ENCODE measurements at regions not wholly inside any gene's neighbourhood (a gene's known extent, or its start where the extent isn't known, plus 50 kb on each side); places are given as distances from the start of the nearest gene placed in this dataset.

DNA sequence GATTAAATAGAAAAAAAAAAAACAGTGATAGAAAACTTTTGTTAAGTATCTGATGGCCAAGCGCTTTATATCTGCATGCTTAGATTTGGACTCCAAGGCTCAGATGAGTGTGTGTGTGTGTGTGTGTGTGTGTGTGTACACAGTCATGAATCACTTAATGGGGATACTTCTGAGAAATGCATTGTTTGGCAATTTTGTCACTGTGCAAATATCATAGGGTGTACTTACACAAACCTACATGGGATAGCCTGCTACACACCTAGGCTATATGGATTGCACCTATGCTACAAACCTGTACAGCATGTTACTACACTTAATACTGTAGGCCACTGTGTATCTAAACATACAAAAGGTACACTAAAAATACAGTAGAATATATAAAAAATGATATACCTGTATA, 635.6 kb upstream of the NUDT12 start:
- DNase-seq (ENCODE audit: low read depth), result no peak

- no peak for DNase-seq (ENCODE audit: low read depth)
Measured at GRCh38 chr5:104189909-104190308, 627.3 kb upstream of the NUDT12 start.

- DNase-seq (ENCODE audit: low read depth), result no peak
Measured at GRCh38 chr5:104189031-104189430, 626.4 kb upstream of the NUDT12 start.

- no peak for DNase-seq (ENCODE audit: low read depth)
Measured at GRCh38 chr5:104187656-104188055, 625.1 kb upstream of the NUDT12 start.

- DNase-seq (ENCODE audit: low read depth), result no peak
Measured at GRCh38 chr5:104186510-104186909, 623.9 kb upstream of the NUDT12 start.

DNA sequence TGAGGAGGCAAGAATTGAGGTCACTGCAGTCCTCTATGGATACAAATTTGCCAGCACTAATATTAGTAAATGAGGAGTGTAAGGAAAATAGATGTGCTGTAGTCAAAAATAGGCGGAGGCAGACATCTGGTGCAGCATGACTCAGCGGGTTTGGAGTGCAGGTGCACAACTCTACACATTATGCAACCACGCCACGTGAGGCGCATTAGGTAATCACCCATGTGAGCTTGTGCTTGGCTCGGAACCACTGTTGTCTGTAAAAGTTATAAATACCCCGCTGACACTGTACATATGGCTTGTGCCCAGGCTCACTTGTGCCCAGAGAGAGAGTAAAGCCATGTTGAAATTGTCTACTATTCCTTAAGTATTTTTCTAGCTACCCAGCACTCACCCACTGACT, 623.5 kb upstream of the NUDT12 start:
- DNase-seq (ENCODE audit: low read depth), result no peak

GRCh38 chr5:104184264-104184663, 621.7 kb upstream of the NUDT12 start:
- no peak for DNase-seq (ENCODE audit: low read depth)

- DNase-seq (ENCODE audit: low read depth), result no peak
Measured at GRCh38 chr5:104178829-104179456, 616.4 kb upstream of the NUDT12 start.

DNA sequence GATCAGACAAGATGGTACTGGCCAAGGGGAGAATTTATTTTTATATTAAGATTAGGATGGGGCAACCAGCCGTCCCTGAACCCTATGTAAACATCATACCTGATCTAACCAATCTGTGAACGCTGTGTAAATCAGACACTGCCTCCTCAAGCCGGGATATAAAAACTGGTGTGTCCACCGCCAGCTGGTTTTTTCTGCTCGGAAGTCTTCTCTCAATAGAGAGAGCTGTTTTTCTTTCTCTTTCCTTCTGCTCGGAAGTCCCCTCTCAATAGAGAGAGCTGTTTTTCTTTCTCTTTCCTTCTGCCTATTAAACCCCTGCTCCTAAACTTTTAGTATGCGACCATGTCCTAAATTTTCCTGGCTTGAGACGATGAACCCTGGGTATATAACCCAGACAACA, 615.5 kb upstream of the NUDT12 start:
- no peak for DNase-seq (ENCODE audit: low read depth)

GRCh38 chr5:104177651-104178050, 615.1 kb upstream of the NUDT12 start:
- DNase-seq (ENCODE audit: low read depth), result no peak

DNA sequence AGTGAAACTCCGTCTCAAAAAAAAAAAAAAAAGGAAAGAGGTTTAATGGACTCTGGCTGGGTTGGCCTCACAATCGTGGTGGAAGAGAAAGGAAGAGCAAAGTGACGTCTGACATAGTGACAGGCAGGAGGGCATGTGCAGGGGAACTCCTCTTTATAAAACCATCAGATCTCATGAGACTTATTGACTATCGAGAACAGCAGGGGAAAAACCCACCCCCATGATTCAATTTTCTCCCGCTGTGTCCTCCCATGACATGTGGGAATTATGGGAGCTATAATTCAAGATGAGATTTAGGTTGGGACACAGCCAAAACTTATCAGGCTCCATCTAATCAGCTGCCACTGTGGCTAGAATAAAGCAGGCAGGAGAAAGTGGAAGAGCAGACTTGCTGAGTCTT, 610.4 kb upstream of the NUDT12 start:
- DNase-seq (ENCODE audit: low read depth), result no peak

DNA sequence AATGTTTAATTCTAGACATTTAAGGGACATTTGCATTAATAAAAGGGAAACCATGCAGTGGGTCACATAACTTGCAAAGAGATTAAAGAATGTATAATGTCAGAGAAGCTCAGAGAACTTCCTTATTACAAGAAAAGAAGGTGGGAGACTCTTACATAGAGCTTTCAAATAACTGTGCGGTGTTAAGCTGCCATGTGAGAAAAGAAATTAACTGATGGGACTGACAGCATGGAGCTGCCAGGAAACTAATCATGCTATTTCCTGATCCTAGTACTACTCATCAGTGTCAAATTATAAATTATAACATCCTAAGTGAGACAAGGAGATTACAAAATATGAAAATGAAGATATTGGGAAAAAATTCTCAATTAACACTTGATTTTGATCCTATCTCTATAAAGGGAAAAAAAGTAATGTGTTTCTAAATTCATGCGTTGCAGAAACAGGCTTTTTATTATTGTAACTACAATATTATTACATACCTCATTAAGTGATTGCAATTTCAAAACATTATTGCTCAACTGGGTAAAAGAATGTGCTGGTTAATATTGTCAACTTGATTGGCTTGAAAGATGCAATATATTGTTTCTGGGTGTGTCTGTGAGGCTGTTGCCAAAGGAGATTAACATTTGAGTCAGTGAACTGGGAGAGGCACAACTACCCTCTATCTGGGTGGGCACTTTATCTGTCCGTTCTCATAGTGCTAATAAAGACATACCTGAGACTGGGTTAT, 609.5 kb upstream of the NUDT12 start:
- no peak for DNase-seq (ENCODE audit: low read depth)

DNA sequence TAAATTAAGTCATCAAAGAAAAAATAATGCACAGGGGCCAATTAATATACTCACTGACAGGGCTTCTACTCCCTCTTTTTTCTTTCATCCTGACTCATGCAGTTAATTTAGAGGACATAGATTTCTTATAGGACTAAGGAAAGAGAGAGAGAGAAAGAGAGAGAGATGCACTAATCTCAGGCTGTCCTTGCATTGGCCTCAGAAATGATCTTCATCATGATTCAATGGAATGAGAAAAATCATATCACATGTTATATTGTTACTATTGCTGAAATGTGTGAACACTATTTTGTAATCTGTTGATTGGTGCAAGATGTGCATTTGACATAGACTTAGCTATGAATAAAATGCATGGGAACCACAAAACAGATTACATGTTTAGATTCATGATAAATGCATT, 608.3 kb upstream of the NUDT12 start:
- DNase-seq (ENCODE audit: low read depth), result peak; percentile 5

DNA sequence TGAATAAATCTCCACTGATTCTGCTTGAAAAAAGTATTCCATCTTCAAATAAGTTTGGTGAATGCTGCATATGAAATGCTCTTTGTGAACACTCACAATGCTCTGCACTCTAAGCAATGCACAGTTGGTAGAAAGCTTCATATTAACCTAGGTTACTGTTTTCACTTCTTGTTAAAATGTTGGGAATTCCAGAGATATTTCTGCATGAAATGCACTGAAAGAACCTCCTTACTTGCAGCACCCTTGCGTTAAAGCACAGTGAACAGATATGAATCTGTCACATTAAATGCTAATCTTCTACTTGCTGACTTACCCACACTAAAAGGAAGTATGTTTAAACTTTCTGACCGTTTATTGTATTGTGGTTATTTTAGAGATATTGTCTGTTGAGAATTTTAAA, 584.1 kb upstream of the NUDT12 start:
- no peak for DNase-seq (ENCODE audit: low read depth)

- DNase-seq (ENCODE audit: low read depth), result no peak
Measured at GRCh38 chr5:104139840-104140239, 577.3 kb upstream of the NUDT12 start.

DNA sequence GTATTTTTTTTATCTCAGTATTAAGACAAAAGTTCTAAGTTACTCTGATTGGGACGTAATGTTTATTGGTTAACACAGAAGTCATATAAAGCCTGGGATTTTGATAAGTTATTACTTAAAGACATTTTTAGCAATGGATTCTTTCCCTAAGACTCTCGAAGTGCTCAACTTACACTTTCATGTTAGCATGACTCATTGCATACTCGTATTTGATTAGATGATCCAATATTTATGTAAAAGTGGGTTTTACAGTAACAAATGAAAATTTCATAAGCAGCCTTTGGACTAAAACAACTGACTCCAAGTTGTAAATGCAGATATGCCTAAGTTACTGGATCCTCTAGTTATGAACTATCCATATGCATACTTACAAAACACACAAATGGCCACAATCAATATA, 567.7 kb upstream of the NUDT12 start:
- DNase-seq (ENCODE audit: low read depth), result no peak

GRCh38 chr5:104128348-104128747, 565.8 kb upstream of the NUDT12 start:
- no peak for DNase-seq (ENCODE audit: low read depth)

DNA sequence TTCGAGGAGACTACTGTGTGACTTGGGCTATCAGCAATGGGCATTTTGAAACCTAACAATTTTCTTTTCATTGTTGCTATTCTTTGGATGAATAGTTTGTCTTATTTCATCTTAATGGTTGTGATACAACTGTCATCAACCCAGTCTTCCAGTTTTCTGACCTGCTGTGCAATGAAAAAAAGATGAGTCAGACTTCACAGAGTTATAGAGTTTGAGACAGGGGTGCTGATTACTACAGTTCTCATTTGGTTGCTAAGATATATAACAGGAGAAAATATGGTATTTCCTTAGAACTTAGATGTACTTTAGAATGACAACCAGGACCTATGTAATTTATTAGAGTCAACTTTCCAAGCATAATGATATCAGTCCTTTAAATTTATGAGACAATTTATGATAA, 564.4 kb upstream of the NUDT12 start:
- no peak for DNase-seq (ENCODE audit: low read depth)

GRCh38 chr5:104119529-104119928, 556.9 kb upstream of the NUDT12 start:
- no peak for DNase-seq (ENCODE audit: low read depth)

DNA sequence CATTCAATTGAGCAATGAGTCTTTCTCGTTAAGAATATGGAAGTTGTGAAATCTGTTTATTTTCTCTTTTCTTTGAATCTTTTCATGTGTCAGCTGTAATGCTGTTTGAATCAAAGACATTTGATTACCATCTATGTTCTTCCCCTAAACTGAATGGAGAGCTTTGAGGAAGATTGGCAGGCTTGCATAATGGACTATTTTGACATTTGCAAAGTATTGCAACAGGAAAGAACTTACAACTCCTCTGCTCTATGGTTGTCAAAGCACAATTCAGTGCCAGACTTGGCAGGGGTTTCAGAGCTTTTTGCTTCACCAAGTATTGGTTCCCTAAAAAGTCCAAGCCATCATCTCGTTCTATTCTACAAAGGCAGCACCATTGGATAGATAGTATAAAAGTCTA, 549.0 kb upstream of the NUDT12 start:
- DNase-seq (ENCODE audit: low read depth), result no peak

- no peak for DNase-seq (ENCODE audit: low read depth)
Measured at GRCh38 chr5:104096451-104096850, 533.9 kb upstream of the NUDT12 start.

DNA sequence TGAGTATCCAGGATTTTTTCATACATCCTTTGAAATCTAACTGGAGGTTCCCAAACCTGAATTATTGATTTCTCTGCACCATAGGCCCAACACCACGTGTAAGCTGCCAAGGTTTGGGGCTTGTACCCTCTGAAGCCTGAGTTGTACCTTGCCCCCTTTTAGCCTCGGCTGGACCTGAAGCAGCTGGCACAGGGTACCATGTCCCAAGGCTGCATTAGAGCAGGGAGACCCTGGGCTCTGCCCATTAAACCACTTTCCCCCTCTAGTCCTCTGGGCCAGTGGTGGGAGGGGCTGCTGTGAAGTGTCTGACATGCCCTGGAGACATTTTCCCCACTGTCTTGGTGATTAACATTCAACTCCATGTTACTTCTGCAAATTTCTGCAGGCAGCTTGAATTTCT, 532.9 kb upstream of the NUDT12 start:
- DNase-seq (ENCODE audit: low read depth), result no peak

- no peak for DNase-seq (ENCODE audit: low read depth)
Measured at GRCh38 chr5:104088876-104089778, 526.5 kb upstream of the NUDT12 start.

All from fibroblast of gingiva (primary cell).